IMR-90 (cell line): ENCODE measurements at regions not wholly inside any gene's neighbourhood (a gene's known extent, or its start where the extent isn't known, plus 50 kb on each side); places are given as distances from the start of the nearest gene placed in this dataset.

ENCODE experiments used
- ATAC-seq: fragments of 200-7000 bp; cut with Tn5 transposase; 2 replicates; pipeline ENCODE4 v1.9.1; 2020; ENCODE audit warnings: low read depth, mild to moderate bottlenecking, moderate library complexity
- BruUV-seq: library from RNA; stranded (reverse); fragments of 400-500 nt; replicated peaks from 2 replicates; lab custom pipeline; 2021; lab: Mats Ljungman, UMichigan
- CTCF ChIA-PET: fragments of 300-600 bp; formaldehyde crosslinking; extraction: SDS; loops from one replicate; lab custom pipeline; 2021; ENCODE audit warnings: antibody characterized with exemption; lab: Yijun Ruan, JAX
- POLR2A ChIA-PET: fragments of 300-600 bp; sonication (Branson Sonifier 250); formaldehyde crosslinking; loops from one replicate; lab custom pipeline; 2022; ENCODE audit warnings: antibody characterized with exemption; ENCODE audit not compliant: unreplicated experiment; lab: Charles Lee
- DNase-seq: peaks from one replicate; pipeline ENCODE4 v3.0.0; 2013
- H2AFZ ChIP-seq: replicated peaks from 2 replicates; pipeline ENCODE3; 2013; ENCODE audit warnings: low read length, mild to moderate bottlenecking; ENCODE audit not compliant: poor library complexity
- H2AK5ac ChIP-seq: 2 replicates; pipeline ENCODE4 v1.6.1; 2013; ENCODE audit warnings: low read depth, low read length, inconsistent platforms
- H2AK9ac ChIP-seq: replicated peaks from 2 replicates; pipeline ENCODE3; 2013; ENCODE audit warnings: mild to moderate bottlenecking, low read depth, low read length, moderate library complexity; ENCODE audit not compliant: poor library complexity
- H2BK120ac ChIP-seq: 2 replicates; pipeline ENCODE4 v1.6.1; 2013; ENCODE audit warnings: low read depth, low read length, inconsistent platforms
- H2BK15ac ChIP-seq: 3 replicates; pipeline ENCODE4 v1.6.1; 2013; ENCODE audit warnings: low read depth, low read length, inconsistent platforms
- H2BK20ac ChIP-seq: 2 replicates; pipeline ENCODE4 v1.6.1; 2013; ENCODE audit warnings: low read depth, mild to moderate bottlenecking, inconsistent platforms, low read length, moderate library complexity
- H2BK5ac ChIP-seq: 2 replicates; pipeline ENCODE4 v1.6.1; 2013; ENCODE audit warnings: mild to moderate bottlenecking, low read depth, low read length, inconsistent platforms; ENCODE audit not compliant: poor library complexity, severe bottlenecking
- H3K14ac ChIP-seq: replicated peaks from 2 replicates; pipeline ENCODE4 v1.6.1; 2013; ENCODE audit warnings: low read depth, low read length, inconsistent platforms
- H3K18ac ChIP-seq: 2 replicates; pipeline ENCODE4 v1.6.1; 2013; ENCODE audit warnings: low read depth, low read length, control low read depth
- H3K23ac ChIP-seq: 2 replicates; pipeline ENCODE4 v1.6.1; 2013; ENCODE audit warnings: low read depth, low read length, inconsistent platforms
- H3K27ac ChIP-seq: 2 replicates; pipeline ENCODE4 v1.5.1; 2013; ENCODE audit warnings: mild to moderate bottlenecking, control low read depth, low read length; ENCODE audit not compliant: insufficient read depth
- H3K27me3 ChIP-seq: 2 replicates; pipeline ENCODE4 v1.6.1; 2013; ENCODE audit warnings: low read length; ENCODE audit not compliant: control insufficient read depth, insufficient read depth
- H3K36me3 ChIP-seq: 2 replicates; pipeline ENCODE4 v1.6.1; 2013; ENCODE audit warnings: low read length, mixed read lengths; ENCODE audit not compliant: control insufficient read depth, insufficient read depth
- H3K4ac ChIP-seq: 2 replicates; pipeline ENCODE4 v1.6.1; 2013; ENCODE audit warnings: low read depth, low read length, inconsistent platforms
- H3K4me1 ChIP-seq: 2 replicates; pipeline ENCODE4 v1.6.1; 2013; ENCODE audit warnings: low read length, mixed read lengths; ENCODE audit not compliant: control insufficient read depth, insufficient read depth
- H3K4me2 ChIP-seq: 2 replicates; pipeline ENCODE4 v1.6.1; 2013; ENCODE audit warnings: low read depth, mild to moderate bottlenecking, control low read depth, low read length, moderate library complexity
- H3K4me3 ChIP-seq: 2 replicates; pipeline ENCODE4 v1.5.1; 2013; ENCODE audit warnings: low read depth, mild to moderate bottlenecking, control low read depth, low read length, moderate library complexity; ENCODE audit not compliant: insufficient read depth
- H3K56ac ChIP-seq: 2 replicates; pipeline ENCODE4 v1.6.1; 2013; ENCODE audit warnings: low read length, inconsistent platforms; ENCODE audit not compliant: insufficient read depth; ENCODE audit errors: extremely low read depth
- H3K79me1 ChIP-seq, 2 experiments: 2 replicates each; pipeline ENCODE4 v1.6.1; 2013; ENCODE audit warnings: low read length in 2 of 2, inconsistent platforms in 1 of 2, low read depth in 1 of 2
- H3K9ac ChIP-seq: 2 replicates; pipeline ENCODE4 v1.6.1; 2013; ENCODE audit warnings: low read depth, low read length, control low read depth
- H3K9me1 ChIP-seq: 2 replicates; pipeline ENCODE4 v1.6.1; 2013; ENCODE audit warnings: low read length, inconsistent platforms; ENCODE audit not compliant: insufficient read depth
- H3K9me3 ChIP-seq: 2 replicates; pipeline ENCODE4 v1.6.1; 2013; ENCODE audit warnings: low read length; ENCODE audit not compliant: control insufficient read depth, insufficient read depth
- H4K20me1 ChIP-seq: 2 replicates; pipeline ENCODE4 v1.6.1; 2013; ENCODE audit warnings: low read length, inconsistent platforms; ENCODE audit not compliant: insufficient read depth
- H4K5ac ChIP-seq: 2 replicates; pipeline ENCODE4 v1.6.1; 2013; ENCODE audit warnings: mild to moderate bottlenecking, low read depth, low read length, control low read depth
- H4K8ac ChIP-seq, 2 experiments: 2 replicates each; pipeline ENCODE4 v1.6.1; 2013; ENCODE audit warnings: low read depth in 2 of 2, low read length in 2 of 2, control low read depth in 1 of 2, inconsistent platforms in 1 of 2
- H4K91ac ChIP-seq: 2 replicates; pipeline ENCODE4 v1.6.1; 2013; ENCODE audit warnings: low read depth, low read length, inconsistent platforms; ENCODE audit not compliant: insufficient read depth
- SMC3 ChIP-seq: fragments of 150-350 bp; IDR thresholded peaks from 2 replicates; pipeline ENCODE4 v1.6.1; 2016; ENCODE audit warnings: low read depth, mild to moderate bottlenecking, antibody characterized with exemption, low read length, moderate library complexity
- WGBS, 2 experiments: methylation state at CpG; one replicate each; pipeline versions ENCODE4 v1.1.5 to v1.1.7; 2013; ENCODE audit warnings: missing lambda C conversion rate in 2 of 2; ENCODE audit not compliant: insufficient read length in 1 of 2; ENCODE audit errors: extremely low coverage in 2 of 2; 5-methylcytosine and 5-hydroxymethylcytosine counted together
- dilution Hi-C: fragments of 300-500 bp; cut with HindIII; formaldehyde crosslinking; loops from one replicate; pipeline ENCODE4 v1.14.3; 2018; ENCODE audit warnings: low sequenced_read_pairs; ENCODE audit not compliant: unreplicated experiment
- in situ Hi-C: fragments of 300-500 bp; cut with MboI; formaldehyde crosslinking; loops from 3 replicates; pipeline ENCODE4 v1.14.3; 2019; ENCODE audit warnings: low sequenced_read_pairs, inconsistent platforms, mixed read lengths
- intact Hi-C: fragments of 100-400 bp; cut with micrococcal nuclease; formaldehyde crosslinking; loops from 2 replicates; pipeline ENCODE4 v1.10.0; 2022

- H4K20me1 ChIP-seq: no peaks in the 10 kb centered on the region
- no CpG with 5 or more reads among the region's 2 CpGs for WGBS, 2 experiments
- intact Hi-C loops (no loop called here), dilution Hi-C loops (no loop called here), in situ Hi-C loops (no loop called here)
- ChIA-PET POLR2A (no interaction called here), CTCF (no interaction called here)
- TF ChIP-seq SMC3: no peak
- no peak overlapping the region for H3K4me2 ChIP-seq
- H3K9me1 ChIP-seq: no peaks in the 10 kb centered on the region
- H2BK20ac ChIP-seq: no peak overlapping the region
- H2AK9ac ChIP-seq: no peak overlapping the region
- DNase-seq (no peak), ATAC-seq (no peak)
- no peaks in the 10 kb centered on the region for H3K9me3 ChIP-seq
- no peak overlapping the region for H3K4me3 ChIP-seq
- H2BK120ac ChIP-seq: no peak overlapping the region
- H3K18ac ChIP-seq: no peak overlapping the region
- no peak overlapping the region for H2AK5ac ChIP-seq
- no peaks in the 10 kb centered on the region for H3K4me1 ChIP-seq
- H2AFZ ChIP-seq: no peak overlapping the region
- no peak overlapping the region for H4K8ac ChIP-seq
- no peak overlapping the region for H3K14ac ChIP-seq
- no peak overlapping the region for H2BK5ac ChIP-seq
- H3K27me3 ChIP-seq: no peaks in the 10 kb centered on the region
- no peaks in the 10 kb centered on the region for H3K79me1 ChIP-seq
- no peak overlapping the region for H3K23ac ChIP-seq
- no peak overlapping the region for H3K9ac ChIP-seq
- H2BK15ac ChIP-seq: no peak overlapping the region
- BruUV-seq: no TSS peak
- H3K56ac ChIP-seq: no peak overlapping the region
- H4K5ac ChIP-seq: no peak overlapping the region
- no peak overlapping the region for H4K91ac ChIP-seq
- H3K4ac ChIP-seq: no peak overlapping the region
- no peaks in the 10 kb centered on the region for H3K36me3 ChIP-seq
- no peak overlapping the region for H3K27ac ChIP-seq
Measured at GRCh38 chr21:16241016-16241415, 511.2 kb downstream of the USP25 start.
